ENCODE measurements at regions not wholly inside any gene's neighbourhood (a gene's known extent, or its start where the extent isn't known, plus 50 kb on each side); places are given as distances from the start of the nearest gene placed in this dataset.

- H3K27me3 ChIP-seq (replicated peaks; ENCODE audit: control insufficient read depth, insufficient read depth, low read length) = no peaks in the 10 kb centered on the region; the same call in none of the 2 replicates
- no peak for DNase-seq (ENCODE audit: extremely low read depth, insufficient read length)
- H3K4me3 ChIP-seq (replicated peaks; ENCODE audit: low read depth, low read length) = no peak overlapping the region
- TF ChIP-seq CTCF (IDR thresholded peaks at IDR 0.05; ENCODE audit: insufficient read depth, low read length, poor library complexity, severe bottlenecking) = no peak
- H3K36me3 ChIP-seq (ENCODE audit: control insufficient read depth, insufficient read depth, low read length) = no peaks in the 10 kb centered on the region
Observed at GRCh38 chr11:116420030-116420429, 352.8 kb downstream of the BUD13 start.

- Histone ChIP-seq H3K36me3 (ENCODE audit: control insufficient read depth, insufficient read depth, low read length) (no peaks in the 10 kb centered on the region), H3K27me3 (replicated peaks; ENCODE audit: control insufficient read depth, insufficient read depth, low read length) (no peaks in the 10 kb centered on the region; the same call in 1 of the 2 replicates), H3K4me3 (replicated peaks; ENCODE audit: low read depth, low read length) (no peak overlapping the region)
- no peak for TF ChIP-seq CTCF (IDR thresholded peaks at IDR 0.05; ENCODE audit: insufficient read depth, low read length, poor library complexity, severe bottlenecking)
- no peak for DNase-seq (ENCODE audit: extremely low read depth, insufficient read length)
Observed at GRCh38 chr11:116418388-116419041, 354.3 kb downstream of the BUD13 start.

GRCh38 chr11:116416852-116417251, 355.9 kb downstream of the BUD13 start:
- no peak for DNase-seq (ENCODE audit: extremely low read depth, insufficient read length)
- no peak for TF ChIP-seq CTCF (IDR thresholded peaks at IDR 0.05; ENCODE audit: insufficient read depth, low read length, poor library complexity, severe bottlenecking)
- Histone ChIP-seq H3K27me3 (replicated peaks; ENCODE audit: control insufficient read depth, insufficient read depth, low read length) (no peaks in the 10 kb centered on the region; the same call in 1 of the 2 replicates), H3K4me3 (replicated peaks; ENCODE audit: low read depth, low read length) (no peak overlapping the region), H3K36me3 (ENCODE audit: control insufficient read depth, insufficient read depth, low read length) (no peaks in the 10 kb centered on the region)

- Histone ChIP-seq H3K4me3 (replicated peaks; ENCODE audit: low read depth, low read length) (no peak overlapping the region), H3K36me3 (ENCODE audit: control insufficient read depth, insufficient read depth, low read length) (no peaks in the 10 kb centered on the region), H3K27me3 (replicated peaks; ENCODE audit: control insufficient read depth, insufficient read depth, low read length) (no peaks in the 10 kb centered on the region; the same call in 1 of the 2 replicates)
- TF ChIP-seq CTCF (IDR thresholded peaks at IDR 0.05; ENCODE audit: insufficient read depth, low read length, poor library complexity, severe bottlenecking) = no peak
- DNase-seq (ENCODE audit: extremely low read depth, insufficient read length) = no peak
Observed at GRCh38 chr11:116415095-116415494, 357.7 kb downstream of the BUD13 start.

- no peaks in the 10 kb centered on the region; the same call in 1 of the 2 replicates for H3K27me3 ChIP-seq (replicated peaks; ENCODE audit: control insufficient read depth, insufficient read depth, low read length)
- no peak overlapping the region for H3K4me3 ChIP-seq (replicated peaks; ENCODE audit: low read depth, low read length)
- H3K36me3 ChIP-seq (ENCODE audit: control insufficient read depth, insufficient read depth, low read length) = no peaks in the 10 kb centered on the region
- no peak for TF ChIP-seq CTCF (IDR thresholded peaks at IDR 0.05; ENCODE audit: insufficient read depth, low read length, poor library complexity, severe bottlenecking)
- no peak for DNase-seq (ENCODE audit: extremely low read depth, insufficient read length)
Observed at GRCh38 chr11:116414357-116414880, 358.4 kb downstream of the BUD13 start.
